OCI-LY7 (cell line): ENCODE measurements at regions not wholly inside any gene's neighbourhood (a gene's known extent, or its start where the extent isn't known, plus 50 kb on each side); places are given as distances from the start of the nearest gene placed in this dataset.

Experiments used
- CTCF ChIP-seq: fragments of 200-600 bp; sonication (generic); conservative IDR thresholded peaks from 2 replicates; pipeline ENCODE4 v1.5.1; 2014; ENCODE audit warnings: mild to moderate bottlenecking, antibody characterized with exemption, low read length, moderate library complexity, mixed read lengths
- EZH2phosphoT487 ChIP-seq: fragments of 200-600 bp; sonication (generic); IDR thresholded peaks from 2 replicates; pipeline ENCODE4 v1.6.1; 2018; ENCODE audit warnings: low read depth, borderline replicate concordance, mild to moderate bottlenecking, mixed run types, antibody characterized with exemption, low read length, moderate library complexity, mixed read lengths

GRCh38 chr2:51243892-51244535 is 212.1 kb upstream of the NRXN1 start:
- no peak for TF ChIP-seq CTCF
- no peak for TF ChIP-seq EZH2phosphoT487
